ENCODE measurements at regions not wholly inside any gene's neighbourhood (a gene's known extent, or its start where the extent isn't known, plus 50 kb on each side); places are given as distances from the start of the nearest gene placed in this dataset.

GRCh38 chr7:116390363-116390762, 109.2 kb upstream of the CAV2 start:
- TF ChIP-seq EZH2 (IDR thresholded peaks at IDR 0.05; ENCODE audit: low read depth) (no peak), CTCF (conservative IDR thresholded peaks at IDR 0.05) (no peak)

Data from PC-9 (cell line).